ENCODE measurements at regions not wholly inside any gene's neighbourhood (a gene's known extent, or its start where the extent isn't known, plus 50 kb on each side); places are given as distances from the start of the nearest gene placed in this dataset.

GRCh38 chr6:40931931-40932330 lies 107.1 kb downstream of the UNC5CL start:
- Histone ChIP-seq H3K79me2 (ENCODE audit: low read length) (no peaks in the 10 kb centered on the region), H3K9ac (ENCODE audit: low read length) (no peak overlapping the region), H4K20me1 (ENCODE audit: insufficient read depth, low read length) (no peaks in the 10 kb centered on the region), H3K4me3 (ENCODE audit: low read length) (no peak overlapping the region), H3K36me3 (replicated peaks; ENCODE audit: insufficient read depth, low read length) (no peaks in the 10 kb centered on the region), H3K4me1 (ENCODE audit: low read length) (no peaks in the 10 kb centered on the region), H3K27ac (ENCODE audit: low read length) (no peak overlapping the region), H2AFZ (ENCODE audit: low read length) (no peak overlapping the region), H3K9me3 (replicated peaks; ENCODE audit: insufficient read depth, low read length) (no peaks in the 10 kb centered on the region), H3K27me3 (replicated peaks; ENCODE audit: insufficient read depth, low read length) (no peaks in the 10 kb centered on the region), H3F3A (ENCODE audit: insufficient read depth, low read length) (no peaks in the 10 kb centered on the region), H3K4me2 (ENCODE audit: low read depth, low read length) (no peak overlapping the region), H3K9me2 (replicated peaks; ENCODE audit: insufficient read depth, low read length) (no peaks in the 10 kb centered on the region)
- no peak for DNase-seq
- TF ChIP-seq EZH2 (optimal IDR thresholded peaks at IDR 0.05; ENCODE audit: low read depth, low read length) (no peak), EZH2phosphoT487 (IDR thresholded peaks at IDR 0.05; ENCODE audit: low read length) (no peak), CTCF (IDR thresholded peaks at IDR 0.05; ENCODE audit: low read length) (no peak)

GRCh38 chr6:40930555-40930954 lies 108.5 kb downstream of the UNC5CL start:
- Histone ChIP-seq H3K27ac (ENCODE audit: low read length) (no peak overlapping the region), H4K20me1 (ENCODE audit: insufficient read depth, low read length) (no peaks in the 10 kb centered on the region), H3K9ac (ENCODE audit: low read length) (no peak overlapping the region), H3K79me2 (ENCODE audit: low read length) (no peaks in the 10 kb centered on the region), H3K4me1 (ENCODE audit: low read length) (no peaks in the 10 kb centered on the region), H3K9me3 (replicated peaks; ENCODE audit: insufficient read depth, low read length) (no peaks in the 10 kb centered on the region), H3K36me3 (replicated peaks; ENCODE audit: insufficient read depth, low read length) (no peaks in the 10 kb centered on the region), H2AFZ (ENCODE audit: low read length) (no peak overlapping the region), H3K27me3 (replicated peaks; ENCODE audit: insufficient read depth, low read length) (no peaks in the 10 kb centered on the region), H3K9me2 (replicated peaks; ENCODE audit: insufficient read depth, low read length) (no peaks in the 10 kb centered on the region), H3K4me2 (ENCODE audit: low read depth, low read length) (no peak overlapping the region), H3F3A (ENCODE audit: insufficient read depth, low read length) (no peaks in the 10 kb centered on the region), H3K4me3 (ENCODE audit: low read length) (no peak overlapping the region)
- DNase-seq = no peak
- TF ChIP-seq EZH2phosphoT487 (IDR thresholded peaks at IDR 0.05; ENCODE audit: low read length) (no peak), EZH2 (optimal IDR thresholded peaks at IDR 0.05; ENCODE audit: low read depth, low read length) (no peak), CTCF (IDR thresholded peaks at IDR 0.05; ENCODE audit: low read length) (no peak)

GRCh38 chr6:40930045-40930444 lies 109.0 kb downstream of the UNC5CL start:
- Histone ChIP-seq H3K9me3 (replicated peaks; ENCODE audit: insufficient read depth, low read length) (no peaks in the 10 kb centered on the region), H3K4me3 (ENCODE audit: low read length) (no peak overlapping the region), H3K27ac (ENCODE audit: low read length) (no peak overlapping the region), H3K27me3 (replicated peaks; ENCODE audit: insufficient read depth, low read length) (no peaks in the 10 kb centered on the region), H4K20me1 (ENCODE audit: insufficient read depth, low read length) (no peaks in the 10 kb centered on the region), H3K36me3 (replicated peaks; ENCODE audit: insufficient read depth, low read length) (no peaks in the 10 kb centered on the region), H2AFZ (ENCODE audit: low read length) (no peak overlapping the region), H3K4me1 (ENCODE audit: low read length) (no peaks in the 10 kb centered on the region), H3K9ac (ENCODE audit: low read length) (no peak overlapping the region), H3K4me2 (ENCODE audit: low read depth, low read length) (no peak overlapping the region), H3K9me2 (replicated peaks; ENCODE audit: insufficient read depth, low read length) (no peaks in the 10 kb centered on the region), H3K79me2 (ENCODE audit: low read length) (no peaks in the 10 kb centered on the region), H3F3A (ENCODE audit: insufficient read depth, low read length) (no peaks in the 10 kb centered on the region)
- TF ChIP-seq EZH2 (optimal IDR thresholded peaks at IDR 0.05; ENCODE audit: low read depth, low read length) (no peak), CTCF (IDR thresholded peaks at IDR 0.05; ENCODE audit: low read length) (no peak), EZH2phosphoT487 (IDR thresholded peaks at IDR 0.05; ENCODE audit: low read length) (no peak)
- DNase-seq = no peak

Data from MM.1S (cell line).